ENCODE measurements at regions not wholly inside any gene's neighbourhood (a gene's known extent, or its start where the extent isn't known, plus 50 kb on each side); places are given as distances from the start of the nearest gene placed in this dataset.

GRCh38 chr14:85752175-85752574 is 222.2 kb downstream of the FLRT2 start:
- no peak for TF ChIP-seq CTCF (conservative IDR thresholded peaks at IDR 0.05; ENCODE audit: low read depth, low read length)
- TF ChIP-seq EZH2 (IDR thresholded peaks at IDR 0.05; ENCODE audit: borderline replicate concordance, low read depth, low read length, poor library complexity, severe bottlenecking) = no peak
